Lower leg skin (tissue), 4 donors: ENCODE measurements at regions not wholly inside any gene's neighbourhood (a gene's known extent, or its start where the extent isn't known, plus 50 kb on each side); places are given as distances from the start of the nearest gene placed in this dataset.
"Not testable (repeated sequence)": the region's sequence is repeated elsewhere in the genome, so short reads cannot be mapped to it uniquely, and the experiment has no call there.

Source experiments
- DNase-seq, 2 donors: peaks; one replicate each; pipeline ENCODE4 v3.0.0-alpha.2; 2019; ENCODE audit warnings: low spot score in 2 of 2
- H3K4me3 ChIP-seq: fragments of 200-600 bp; sonication (generic); 2 replicates; pipeline ENCODE4 v1.5.1; 2017; ENCODE audit warnings: mild to moderate bottlenecking, low read depth; ENCODE audit not compliant: poor library complexity, severe bottlenecking
- CTCF ChIP-seq, 3 donors: fragments of 450-650 bp; IDR thresholded peaks; one replicate each; pipeline ENCODE4 v1.5.1; 2016; ENCODE audit warnings: antibody characterized with exemption in 3 of 3, mild to moderate bottlenecking in 3 of 3, moderate library complexity in 2 of 3
- POLR2A ChIP-seq, 2 donors: fragments of 450-650 bp; IDR thresholded peaks; one replicate each; pipeline ENCODE4 v1.6.1; 2016 to 2017; ENCODE audit warnings: antibody characterized with exemption in 2 of 2, mild to moderate bottlenecking in 1 of 2, moderate library complexity in 1 of 2
- WGBS, 2 donors: methylation state at CpG; one replicate each; pipeline ENCODE4 v1.1.5; 2018; 5-methylcytosine and 5-hydroxymethylcytosine counted together
- intact Hi-C: fragments of 100-400 bp; cut with DNase I; formaldehyde crosslinking; loops from one replicate; pipeline ENCODE4 v1.15.0; 2023; ENCODE audit warnings: low total_unique reads

- 70 to 77% methylated on average over 2 of the region's 2 CpGs for WGBS, 2 donors
- no peak overlapping the region for H3K4me3 ChIP-seq
- no peak for DNase-seq
- intact Hi-C loops, result no loop called here
- TF ChIP-seq POLR2A (IDR thresholded peaks at IDR 0.05) (no peak), CTCF (IDR thresholded peaks at IDR 0.05) (no peak)
Observed at GRCh38 chr11:15361316-15361715, 246.6 kb downstream of the INSC start.

GRCh38 chr11:15365286-15365685 lies 250.6 kb downstream of the INSC start:
- 77 to 80% methylated on average over 5 of the region's 5 CpGs for WGBS, 2 donors
- H3K4me3 ChIP-seq, intact Hi-C loops, DNase-seq: not testable (repeated sequence)

- 41 to 45% methylated on average over 6 of the region's 6 CpGs for WGBS, 2 donors
- H3K4me3 ChIP-seq, result no peak overlapping the region
- DNase-seq, result no peak
- TF ChIP-seq POLR2A (IDR thresholded peaks at IDR 0.05) (no peak), CTCF (IDR thresholded peaks at IDR 0.05) (no peak)
- intact Hi-C loops, result no loop called here
Observed at GRCh38 chr11:15367695-15368094, 253.0 kb downstream of the INSC start.

- 68 to 71% methylated on average over 5 of the region's 5 CpGs for WGBS, 2 donors
- no peak overlapping the region for H3K4me3 ChIP-seq
- DNase-seq, result no peak
- no peak for TF ChIP-seq POLR2A (IDR thresholded peaks at IDR 0.05)
- no peak for TF ChIP-seq CTCF (IDR thresholded peaks at IDR 0.05)
- intact Hi-C loops, result no loop called here
Observed at GRCh38 chr11:15370495-15371147, 255.9 kb downstream of the INSC start.

- intact Hi-C loops, result no loop called here
- TF ChIP-seq POLR2A (IDR thresholded peaks at IDR 0.05), result no peak
- TF ChIP-seq CTCF (IDR thresholded peaks at IDR 0.05), result no peak
- WGBS, 2 donors, result 69 to 82% methylated on average over 1 of the region's 1 CpG
- H3K4me3 ChIP-seq, result no peak overlapping the region
- DNase-seq, result no peak
Observed at GRCh38 chr11:15371533-15371932, 256.8 kb downstream of the INSC start.

- intact Hi-C loops, result no loop called here
- 81 to 89% methylated on average over 2 of the region's 2 CpGs for WGBS, 2 donors
- DNase-seq, result no peak
- TF ChIP-seq POLR2A (IDR thresholded peaks at IDR 0.05) (no peak), CTCF (IDR thresholded peaks at IDR 0.05) (no peak)
- H3K4me3 ChIP-seq, result no peak overlapping the region
Observed at GRCh38 chr11:15374418-15374817, 259.7 kb downstream of the INSC start.
